Body of pancreas (tissue), 4 donors: ENCODE measurements at regions not wholly inside any gene's neighbourhood (a gene's known extent, or its start where the extent isn't known, plus 50 kb on each side); places are given as distances from the start of the nearest gene placed in this dataset.

Experiments used
- CTCF ChIP-seq, 7 experiments: fragments of 450-650 bp in 4 of 7; fragments of 200-600 bp in 3 of 7; sonication (generic) in 3 of 7; IDR thresholded peaks; one replicate each; pipeline ENCODE4 v1.5.1; 2016 to 2019; ENCODE audit warnings: antibody characterized with exemption in 7 of 7
- POLR2A ChIP-seq, 3 donors: fragments of 450-650 bp; IDR thresholded peaks; one replicate each; pipeline ENCODE4 v1.6.1; 2016; ENCODE audit warnings: antibody characterized with exemption in 3 of 3, mild to moderate bottlenecking in 2 of 3

- TF ChIP-seq CTCF (IDR thresholded peaks at IDR 0.05) (no peak), POLR2A (IDR thresholded peaks at IDR 0.05) (no peak)
These were observed 104.3 kb upstream of the C14orf180 start for GRCh38 chr14:104475256-104475655.
